ENCODE measurements at regions not wholly inside any gene's neighbourhood (a gene's known extent, or its start where the extent isn't known, plus 50 kb on each side); places are given as distances from the start of the nearest gene placed in this dataset.

GRCh38 chr1:38242506-38242905 lies 195.9 kb upstream of the POU3F1 start:
- H3K4me3 ChIP-seq: no peak overlapping the region
- H3K36me3 ChIP-seq: no peaks in the 10 kb centered on the region
- TF ChIP-seq, protein P1, sequence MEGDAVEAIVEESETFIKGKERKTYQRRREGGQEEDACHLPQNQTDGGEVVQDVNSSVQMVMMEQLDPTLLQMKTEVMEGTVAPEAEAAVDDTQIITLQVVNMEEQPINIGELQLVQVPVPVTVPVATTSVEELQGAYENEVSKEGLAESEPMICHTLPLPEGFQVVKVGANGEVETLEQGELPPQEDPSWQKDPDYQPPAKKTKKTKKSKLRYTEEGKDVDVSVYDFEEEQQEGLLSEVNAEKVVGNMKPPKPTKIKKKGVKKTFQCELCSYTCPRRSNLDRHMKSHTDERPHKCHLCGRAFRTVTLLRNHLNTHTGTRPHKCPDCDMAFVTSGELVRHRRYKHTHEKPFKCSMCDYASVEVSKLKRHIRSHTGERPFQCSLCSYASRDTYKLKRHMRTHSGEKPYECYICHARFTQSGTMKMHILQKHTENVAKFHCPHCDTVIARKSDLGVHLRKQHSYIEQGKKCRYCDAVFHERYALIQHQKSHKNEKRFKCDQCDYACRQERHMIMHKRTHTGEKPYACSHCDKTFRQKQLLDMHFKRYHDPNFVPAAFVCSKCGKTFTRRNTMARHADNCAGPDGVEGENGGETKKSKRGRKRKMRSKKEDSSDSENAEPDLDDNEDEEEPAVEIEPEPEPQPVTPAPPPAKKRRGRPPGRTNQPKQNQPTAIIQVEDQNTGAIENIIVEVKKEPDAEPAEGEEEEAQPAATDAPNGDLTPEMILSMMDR (IDR thresholded peaks at IDR 0.05): no peak
- H3K9me3 ChIP-seq: no peaks in the 10 kb centered on the region
- DNase-seq (ENCODE audit: low spot score): no peak
- H3K27me3 ChIP-seq (replicated peaks; ENCODE audit: insufficient read depth): no peaks in the 10 kb centered on the region
- no peaks in the 10 kb centered on the region for H3K4me1 ChIP-seq (ENCODE audit: control insufficient read depth in 1 of 2, low read depth in 2 of 2)
- no peak for ATAC-seq (ENCODE audit: insufficient number of reproducible peaks, low FRiP score, low read depth)
- no peak overlapping the region for H3K27ac ChIP-seq

GRCh38 chr1:38241594-38242334 lies 195.2 kb upstream of the POU3F1 start:
- Histone ChIP-seq H3K27ac (no peak overlapping the region), H3K4me1 (ENCODE audit: control insufficient read depth in 1 of 2, low read depth in 2 of 2) (no peaks in the 10 kb centered on the region), H3K27me3 (replicated peaks; ENCODE audit: insufficient read depth) (no peaks in the 10 kb centered on the region), H3K9me3 (no peaks in the 10 kb centered on the region), H3K36me3 (no peaks in the 10 kb centered on the region), H3K4me3 (no peak overlapping the region)
- ATAC-seq (ENCODE audit: insufficient number of reproducible peaks, low FRiP score, low read depth): no peak
- TF ChIP-seq, protein P1 (IDR thresholded peaks at IDR 0.05): no peak
- no peak for DNase-seq (ENCODE audit: low spot score)

DNA sequence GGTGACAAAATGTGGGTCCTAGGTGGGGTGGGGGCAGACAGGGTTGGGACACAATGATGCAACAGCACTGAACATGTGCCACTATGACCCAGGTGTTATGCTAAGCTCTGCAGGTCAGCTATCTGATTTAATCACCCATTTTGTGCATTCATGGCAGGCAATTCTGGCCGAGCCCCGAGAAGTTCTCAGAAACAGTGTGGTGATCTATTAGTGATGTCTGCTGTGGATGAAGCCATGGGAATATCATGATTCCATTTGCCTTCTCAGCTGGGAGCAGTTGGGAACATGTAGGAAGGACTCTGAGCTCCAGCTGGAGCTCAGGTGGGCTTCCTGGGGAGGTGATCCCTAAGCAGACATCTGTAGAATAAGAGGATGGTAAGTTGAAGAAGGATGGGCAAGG lies 194.0 kb upstream of the POU3F1 start:
- no peaks in the 10 kb centered on the region for H3K36me3 ChIP-seq
- no peaks in the 10 kb centered on the region for H3K9me3 ChIP-seq
- H3K4me3 ChIP-seq: no peak overlapping the region
- TF ChIP-seq, protein P1 (IDR thresholded peaks at IDR 0.05): no peak
- no peaks in the 10 kb centered on the region for H3K27me3 ChIP-seq (replicated peaks; ENCODE audit: insufficient read depth)
- DNase-seq (ENCODE audit: low spot score) (no peak), ATAC-seq (ENCODE audit: insufficient number of reproducible peaks, low FRiP score, low read depth) (no peak)
- no peaks in the 10 kb centered on the region for H3K4me1 ChIP-seq (ENCODE audit: control insufficient read depth in 1 of 2, low read depth in 2 of 2)
- H3K27ac ChIP-seq: no peak overlapping the region

- Histone ChIP-seq H3K36me3 (no peaks in the 10 kb centered on the region), H3K4me3 (no peak overlapping the region), H3K27ac (no peak overlapping the region), H3K4me1 (ENCODE audit: control insufficient read depth in 1 of 2, low read depth in 2 of 2) (no peaks in the 10 kb centered on the region), H3K27me3 (replicated peaks; ENCODE audit: insufficient read depth) (no peaks in the 10 kb centered on the region), H3K9me3 (no peaks in the 10 kb centered on the region)
- TF ChIP-seq, protein P1 (IDR thresholded peaks at IDR 0.05): no peak
- ATAC-seq (ENCODE audit: insufficient number of reproducible peaks, low FRiP score, low read depth) (no peak), DNase-seq (ENCODE audit: low spot score) (no peak)
Measured at GRCh38 chr1:38239258-38239835, 192.8 kb upstream of the POU3F1 start.

DNA sequence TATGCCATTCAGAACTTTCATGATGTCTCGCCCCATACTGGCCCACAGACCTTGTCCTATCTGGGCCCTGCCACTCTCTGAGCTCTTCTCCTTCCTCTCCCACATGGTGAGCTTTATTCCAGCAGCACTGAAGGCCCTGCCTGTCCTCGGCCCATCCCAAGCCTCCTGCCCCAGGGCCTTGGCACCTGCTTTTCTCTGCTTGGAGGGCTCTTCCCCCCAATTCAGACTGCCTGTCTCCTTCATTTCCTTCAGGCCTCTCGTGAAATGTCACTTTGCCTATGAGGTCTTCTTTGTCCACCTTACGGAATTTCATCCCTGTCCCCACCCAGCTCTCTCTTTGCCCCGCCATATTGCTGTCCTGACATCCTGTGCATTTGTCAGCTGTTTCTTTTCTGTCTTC lies 191.7 kb upstream of the POU3F1 start:
- TF ChIP-seq, protein P1 (IDR thresholded peaks at IDR 0.05): no peak

More for the DNA sequence above, 191.7 kb upstream of the POU3F1 start:
- H3K4me1 ChIP-seq (ENCODE audit: control insufficient read depth in 1 of 2, low read depth in 2 of 2): no peaks in the 10 kb centered on the region
- no peaks in the 10 kb centered on the region for H3K36me3 ChIP-seq
- no peak overlapping the region for H3K27ac ChIP-seq
- ATAC-seq (ENCODE audit: insufficient number of reproducible peaks, low FRiP score, low read depth) (no peak), DNase-seq (ENCODE audit: low spot score) (no peak)
- no peaks in the 10 kb centered on the region for H3K9me3 ChIP-seq
- no peaks in the 10 kb centered on the region for H3K27me3 ChIP-seq (replicated peaks; ENCODE audit: insufficient read depth)
- no peak overlapping the region for H3K4me3 ChIP-seq

All from thoracic aorta (tissue), 2 donors.